Spleen (tissue), 7 donors: ENCODE measurements at regions not wholly inside any gene's neighbourhood (a gene's known extent, or its start where the extent isn't known, plus 50 kb on each side); places are given as distances from the start of the nearest gene placed in this dataset.

ENCODE experiments used
- CTCF ChIP-seq, 11 experiments: fragments of 200-600 bp in 7 of 11; fragments of 450-650 bp in 4 of 11; sonication (generic) in 4 of 11; IDR thresholded peaks in 8 of 11; conservative IDR thresholded peaks in 3 of 11; 1 replicate in 7 of 11; 2 replicates in 4 of 11; pipeline versions ENCODE4 v1.4.0 to v1.8.0; 2016 to 2021; ENCODE audit warnings: antibody characterized with exemption in 11 of 11, inconsistent platforms in 4 of 11, mild to moderate bottlenecking in 1 of 11
- POLR2AphosphoS5 ChIP-seq, 3 donors: sonication (generic); formaldehyde crosslinking; IDR thresholded peaks; one replicate each; pipeline ENCODE4 v1.5.1; 2017; ENCODE audit warnings: antibody characterized with exemption in 3 of 3
- donor health status: DM: no; HTN: no; CAD: no; lungs with moderate emphysema.
- donor health status: DM: no; HTN: no; CAD: no.
- donor health status: DM: no; HTN: no; CAD: no.

- TF ChIP-seq CTCF (IDR thresholded peaks at IDR 0.05 in 8 of 11, conservative IDR thresholded peaks at IDR 0.05 in 3 of 11) (no peak), POLR2AphosphoS5 (IDR thresholded peaks at IDR 0.05) (no peak)
Observed at GRCh38 chr4:17096692-17097091, 198.2 kb upstream of the LDB2 start.
